ENCODE measurements at regions not wholly inside any gene's neighbourhood (a gene's known extent, or its start where the extent isn't known, plus 50 kb on each side); places are given as distances from the start of the nearest gene placed in this dataset.

DNA sequence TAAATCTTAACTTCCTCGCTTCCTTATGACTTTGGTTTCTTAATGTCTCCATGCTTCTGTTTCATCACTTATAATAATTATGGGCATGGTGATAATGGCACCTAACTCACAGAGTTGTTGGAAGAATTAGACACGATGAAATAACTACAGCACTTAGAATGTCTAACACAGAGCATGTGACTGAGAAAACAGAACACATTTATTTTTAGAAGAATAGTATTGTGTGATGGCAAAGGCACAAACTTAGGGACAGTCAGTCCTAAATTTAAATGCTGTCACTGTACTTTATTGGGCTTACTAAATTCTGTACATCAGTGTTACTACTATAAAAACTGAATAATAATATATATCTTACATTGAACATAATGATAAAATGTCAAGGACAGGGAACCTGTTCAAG is 391.1 kb upstream of the JAG1 start:
- intact Hi-C loops (cut with micrococcal nuclease; ENCODE audit: unreplicated experiment), result no loop called here
- CTCF ChIA-PET, result no interaction called here
- Histone ChIP-seq H3K4me2 (no peak overlapping the region), H3K79me2 (ENCODE audit: low read depth) (no peaks in the 10 kb centered on the region), H3F3A (ENCODE audit: insufficient read depth, low read depth) (no peaks in the 10 kb centered on the region), H2AFZ (no peak overlapping the region), H3K4me3 (no peak overlapping the region), H3K27me3 (ENCODE audit: insufficient read depth, low read depth) (no peaks in the 10 kb centered on the region), H4K20me1 (ENCODE audit: insufficient read depth) (no peaks in the 10 kb centered on the region), H3K27ac (no peak overlapping the region), H3K9me2 (ENCODE audit: insufficient read depth) (no peaks in the 10 kb centered on the region), H3K4me1 (replicated peaks; ENCODE audit: insufficient read depth) (no peaks in the 10 kb centered on the region), H3K36me3 (ENCODE audit: low read depth) (no peaks in the 10 kb centered on the region), H3K9me3 (ENCODE audit: insufficient read depth, low read depth) (no peaks in the 10 kb centered on the region)
- no TSS peak for BruUV-seq (replicated peaks)
- no peak for DNase-seq
- POLR2A ChIA-PET (ENCODE audit: unreplicated experiment), result no interaction called here
- TF ChIP-seq EZH2 (IDR thresholded peaks at IDR 0.05; ENCODE audit: low read depth) (no peak), CTCF (conservative IDR thresholded peaks at IDR 0.05) (no peak)

DNA sequence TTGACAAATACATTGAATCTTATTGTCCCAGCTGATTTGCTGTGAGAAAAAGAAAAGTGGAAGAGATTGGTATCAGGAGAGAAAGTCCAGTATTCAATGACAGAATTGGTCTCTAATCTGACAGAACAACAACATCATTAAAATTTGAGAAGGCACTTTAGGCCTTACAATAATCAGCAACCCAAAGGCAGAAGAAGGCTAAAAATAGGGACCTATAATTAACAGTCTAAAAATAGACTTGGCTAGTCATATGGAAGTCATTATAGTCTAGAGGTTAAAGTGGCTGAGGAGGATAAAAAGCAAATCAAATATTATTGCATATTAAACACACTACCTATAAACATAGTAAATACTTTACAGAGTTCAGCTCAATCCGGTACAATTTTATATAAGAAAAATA is 393.6 kb upstream of the JAG1 start:
- POLR2A ChIA-PET (ENCODE audit: unreplicated experiment), result no interaction called here
- H3K9me3 ChIP-seq (ENCODE audit: insufficient read depth, low read depth), result no peaks in the 10 kb centered on the region
- H3K4me2 ChIP-seq, result no peak overlapping the region
- H3K79me2 ChIP-seq (ENCODE audit: low read depth), result no peaks in the 10 kb centered on the region
- H3K27ac ChIP-seq, result no peak overlapping the region
- no peak for TF ChIP-seq CTCF (conservative IDR thresholded peaks at IDR 0.05)
- no peak for TF ChIP-seq EZH2 (IDR thresholded peaks at IDR 0.05; ENCODE audit: low read depth)
- no TSS peak for BruUV-seq (replicated peaks)
- H4K20me1 ChIP-seq (ENCODE audit: insufficient read depth), result no peaks in the 10 kb centered on the region
- CTCF ChIA-PET, result no interaction called here
- H3K36me3 ChIP-seq (ENCODE audit: low read depth), result no peaks in the 10 kb centered on the region
- no peaks in the 10 kb centered on the region for H3K9me2 ChIP-seq (ENCODE audit: insufficient read depth)
- intact Hi-C loops (cut with micrococcal nuclease; ENCODE audit: unreplicated experiment), result no loop called here
- no peaks in the 10 kb centered on the region for H3F3A ChIP-seq (ENCODE audit: insufficient read depth, low read depth)
- no peak for DNase-seq
- no peak overlapping the region for H2AFZ ChIP-seq
- no peaks in the 10 kb centered on the region for H3K4me1 ChIP-seq (replicated peaks; ENCODE audit: insufficient read depth)
- H3K4me3 ChIP-seq, result no peak overlapping the region
- no peaks in the 10 kb centered on the region for H3K27me3 ChIP-seq (ENCODE audit: insufficient read depth, low read depth)

GRCh38 chr20:11072982-11073381 is 399.2 kb upstream of the JAG1 start:
- H3K36me3 ChIP-seq (ENCODE audit: low read depth), result no peaks in the 10 kb centered on the region
- no peak overlapping the region for H3K4me2 ChIP-seq
- no TSS peak for BruUV-seq (replicated peaks)
- no peaks in the 10 kb centered on the region for H3K9me2 ChIP-seq (ENCODE audit: insufficient read depth)
- no peaks in the 10 kb centered on the region for H4K20me1 ChIP-seq (ENCODE audit: insufficient read depth)
- no peaks in the 10 kb centered on the region for H3K4me1 ChIP-seq (replicated peaks; ENCODE audit: insufficient read depth)
- H3K9me3 ChIP-seq (ENCODE audit: insufficient read depth, low read depth), result no peaks in the 10 kb centered on the region
- no peak for DNase-seq
- intact Hi-C loops (cut with micrococcal nuclease; ENCODE audit: unreplicated experiment), result no loop called here
- POLR2A ChIA-PET (ENCODE audit: unreplicated experiment), result no interaction called here
- no peaks in the 10 kb centered on the region for H3K79me2 ChIP-seq (ENCODE audit: low read depth)
- no peaks in the 10 kb centered on the region for H3F3A ChIP-seq (ENCODE audit: insufficient read depth, low read depth)
- no peak overlapping the region for H3K27ac ChIP-seq
- TF ChIP-seq EZH2 (IDR thresholded peaks at IDR 0.05; ENCODE audit: low read depth) (no peak), CTCF (conservative IDR thresholded peaks at IDR 0.05) (no peak)
- H3K4me3 ChIP-seq, result no peak overlapping the region
- no peak overlapping the region for H2AFZ ChIP-seq
- H3K27me3 ChIP-seq (ENCODE audit: insufficient read depth, low read depth), result no peaks in the 10 kb centered on the region
- CTCF ChIA-PET, result no interaction called here
